ENCODE measurements at regions not wholly inside any gene's neighbourhood (a gene's known extent, or its start where the extent isn't known, plus 50 kb on each side); places are given as distances from the start of the nearest gene placed in this dataset.
"Not testable (repeated sequence)": the region's sequence is repeated elsewhere in the genome, so short reads cannot be mapped to it uniquely, and the experiment has no call there.

DNA sequence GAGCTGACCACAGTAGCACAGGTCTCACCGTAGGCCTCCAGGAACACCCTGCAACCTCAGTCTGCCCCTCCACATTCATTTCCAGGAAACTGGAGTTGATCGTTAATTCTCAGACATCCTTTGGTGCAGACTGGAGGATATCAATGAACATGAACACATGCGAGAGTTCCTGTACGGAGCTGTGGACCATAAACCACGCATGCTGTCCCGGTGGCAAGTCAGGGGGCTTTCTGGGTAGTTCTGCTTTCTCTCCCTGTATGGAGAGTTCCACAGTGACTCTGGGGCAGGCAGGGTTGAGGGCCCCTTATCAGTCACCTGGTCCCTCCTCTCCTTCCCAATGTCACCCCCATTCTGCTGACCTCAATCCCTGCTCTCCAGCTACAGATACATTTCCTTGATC is 55.5 kb upstream of the URI1 start:
- DNase-seq (ENCODE audit: low spot score in 2 of 2), result no peak
- Histone ChIP-seq H3K27me3 (no peaks in the 10 kb centered on the region), H3K36me3 (no peaks in the 10 kb centered on the region), H3K9me3 (no peaks in the 10 kb centered on the region), H3K27ac (no peak overlapping the region), H3K4me1 (no peaks in the 10 kb centered on the region), H3K4me3 (no peak overlapping the region)
- TF ChIP-seq CTCF (IDR thresholded peaks at IDR 0.05), result no peak
- intact Hi-C loops (cut with DNase I), result no loop called here

DNA sequence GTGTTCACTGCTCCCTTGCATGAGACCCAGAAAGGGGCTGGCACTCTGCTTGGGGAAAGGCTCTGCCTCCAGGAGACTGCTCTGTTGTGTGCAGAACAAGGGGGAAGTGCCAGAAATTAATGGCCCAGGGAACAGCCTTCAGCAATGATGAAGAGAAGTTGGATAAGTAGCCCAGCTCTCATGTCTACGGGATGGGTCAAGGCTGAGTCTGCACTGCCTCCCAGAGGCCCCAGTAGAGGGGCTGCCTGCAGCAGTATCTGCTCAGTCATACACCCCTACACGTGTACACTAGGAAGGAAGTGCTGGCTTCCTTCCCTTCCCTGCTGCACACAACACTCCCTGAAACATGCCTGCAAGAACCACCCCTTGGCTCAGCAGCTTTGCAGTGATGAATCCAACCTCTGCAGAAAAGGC is 54.6 kb upstream of the URI1 start:
- Histone ChIP-seq H3K27ac (no peak overlapping the region), H3K4me3 (no peak overlapping the region), H3K27me3 (no peaks in the 10 kb centered on the region), H3K4me1 (no peaks in the 10 kb centered on the region), H3K9me3 (no peaks in the 10 kb centered on the region), H3K36me3 (no peaks in the 10 kb centered on the region)
- TF ChIP-seq CTCF (IDR thresholded peaks at IDR 0.05), result no peak
- DNase-seq (ENCODE audit: low spot score in 2 of 2), result peak in 1 of 2 donors; percentile 57
- intact Hi-C loops (cut with DNase I), result no loop called here

DNA sequence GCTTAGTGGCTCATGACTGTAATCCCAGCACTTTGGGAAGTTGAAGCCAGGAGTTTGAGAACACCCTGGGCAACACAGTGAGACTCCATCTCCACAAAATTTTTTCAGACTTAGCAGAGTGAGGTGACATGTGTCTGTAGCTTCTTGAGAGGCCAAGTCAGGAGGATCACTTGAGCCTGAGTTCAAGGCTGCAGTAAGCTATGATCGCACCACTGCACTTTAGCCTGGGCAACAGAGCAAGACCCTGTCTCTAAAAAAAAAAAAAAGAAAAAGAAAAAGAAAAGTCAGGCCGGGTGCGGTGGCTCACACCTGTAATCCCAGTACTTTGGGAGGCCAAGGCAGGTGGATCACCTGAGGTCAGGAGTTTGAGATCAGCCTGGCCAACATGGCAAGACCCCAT is 54.0 kb upstream of the URI1 start:
- H3K9me3 ChIP-seq; DNase-seq (ENCODE audit: low spot score in 2 of 2); intact Hi-C loops (cut with DNase I); H3K27ac ChIP-seq; H3K4me3 ChIP-seq; H3K36me3 ChIP-seq; H3K27me3 ChIP-seq; H3K4me1 ChIP-seq: not testable (repeated sequence)

GRCh38 chr19:29889702-29890101 is 52.3 kb upstream of the URI1 start:
- H3K27ac ChIP-seq, result no peak overlapping the region
- H3K4me1 ChIP-seq, result no peaks in the 10 kb centered on the region
- no peaks in the 10 kb centered on the region for H3K9me3 ChIP-seq
- H3K4me3 ChIP-seq, result no peak overlapping the region
- no peaks in the 10 kb centered on the region for H3K27me3 ChIP-seq
- H3K36me3 ChIP-seq, result no peaks in the 10 kb centered on the region
- no peak for TF ChIP-seq CTCF (IDR thresholded peaks at IDR 0.05)
- intact Hi-C loops (cut with DNase I), result no loop called here
- peak in 1 of 2 donors; percentile 24 for DNase-seq (ENCODE audit: low spot score in 2 of 2)

DNA sequence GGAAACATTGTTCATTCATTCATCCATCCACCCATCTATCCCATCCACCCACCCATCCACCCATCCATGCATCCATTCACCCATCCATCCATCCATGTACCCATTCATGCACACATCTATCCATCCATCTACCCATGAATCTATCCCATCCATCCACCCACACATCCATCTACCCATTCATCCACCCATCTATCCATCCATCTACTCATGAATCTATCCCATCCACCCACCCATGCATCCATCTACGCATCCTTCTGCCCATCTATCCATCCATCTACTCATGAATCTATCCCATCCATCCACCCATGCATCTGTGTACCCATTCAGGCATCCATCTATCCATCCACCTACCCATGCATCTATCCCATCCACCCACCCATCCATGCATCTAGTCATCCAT is 51.6 kb upstream of the URI1 start:
- peak in 1 of 2 donors; percentile 8 for DNase-seq (ENCODE audit: low spot score in 2 of 2)
- Histone ChIP-seq H3K9me3 (no peaks in the 10 kb centered on the region), H3K4me1 (no peaks in the 10 kb centered on the region), H3K27me3 (no peaks in the 10 kb centered on the region), H3K4me3 (no peak overlapping the region), H3K36me3 (no peaks in the 10 kb centered on the region), H3K27ac (no peak overlapping the region)
- no peak for TF ChIP-seq CTCF (IDR thresholded peaks at IDR 0.05)
- intact Hi-C loops (cut with DNase I), result no loop called here

All from ascending aorta (tissue), 2 donors.